H1 (cell line): ENCODE measurements at regions not wholly inside any gene's neighbourhood (a gene's known extent, or its start where the extent isn't known, plus 50 kb on each side); places are given as distances from the start of the nearest gene placed in this dataset.

Experiments
- CTCF ChIA-PET: fragments of 300-600 bp; sonication (Branson Sonifier 250); formaldehyde crosslinking; loops from one replicate; lab custom pipeline; 2021; ENCODE audit not compliant: partially characterized antibody; lab: Charles Lee
- POLR2A ChIA-PET: fragments of 300-600 bp; sonication (Branson Sonifier 250); formaldehyde crosslinking; loops from one replicate; lab custom pipeline; 2021; ENCODE audit warnings: inconsistent platforms; ENCODE audit not compliant: partially characterized antibody; lab: Charles Lee
- DNase-seq, 2 experiments: peaks; one replicate each; pipeline versions ENCODE4 v3.0.0 to v3.0.0-alpha.2; 2010 to 2022; ENCODE audit warnings: low spot score in 2 of 2, low read depth in 1 of 2, mixed read lengths in 1 of 2
- FAIRE-seq: peaks from 2 replicates; lab custom pipeline; 2011; peaks lifted over from hg19 to GRCh38; lab: Jason Lieb, UNC
- H2AFZ ChIP-seq: 2 replicates; pipeline ENCODE4 v1.8.1; 2012; ENCODE audit warnings: low read length, inconsistent platforms
- H2AK5ac ChIP-seq: 2 replicates; pipeline ENCODE4 v1.6.1; 2013; ENCODE audit warnings: low read depth, low read length
- H2BK120ac ChIP-seq: replicated peaks from 2 replicates; pipeline ENCODE3; 2013; ENCODE audit warnings: low read depth, low read length, inconsistent platforms
- H2BK12ac ChIP-seq: 2 replicates; pipeline ENCODE4 v1.6.1; 2013; ENCODE audit warnings: low read depth, low read length
- H2BK15ac ChIP-seq: 2 replicates; pipeline ENCODE4 v1.6.1; 2013; ENCODE audit warnings: low read length
- H2BK20ac ChIP-seq: 2 replicates; pipeline ENCODE4 v1.6.1; 2013; ENCODE audit warnings: low read length
- H2BK5ac ChIP-seq: 2 replicates; pipeline ENCODE4 v1.6.1; 2013; ENCODE audit warnings: low read depth, low read length
- H3K14ac ChIP-seq: 2 replicates; pipeline ENCODE4 v1.6.1; 2013; ENCODE audit warnings: inconsistent platforms; ENCODE audit not compliant: insufficient read length
- H3K18ac ChIP-seq: 2 replicates; pipeline ENCODE4 v1.6.1; 2013; ENCODE audit warnings: low read length; ENCODE audit errors: extremely low read depth
- H3K23ac ChIP-seq: 2 replicates; pipeline ENCODE4 v1.6.1; 2013; ENCODE audit warnings: inconsistent platforms; ENCODE audit not compliant: insufficient read length
- H3K23me2 ChIP-seq: 2 replicates; pipeline ENCODE4 v1.6.1; 2013; ENCODE audit warnings: low read depth, low read length
- H3K27ac ChIP-seq: 2 replicates; pipeline ENCODE4 v1.6.1; 2011; ENCODE audit warnings: low read depth, low read length, inconsistent platforms
- H3K27me3 ChIP-seq, 4 experiments: replicated peaks in 1 of 4; 1 replicate in 1 of 4; 2 replicates in 3 of 4; pipeline versions ENCODE4 v1.6.1 to v1.8.1; 2011 to 2013; ENCODE audit warnings: low read length in 3 of 4, mild to moderate bottlenecking in 3 of 4, inconsistent platforms in 2 of 4, mixed read lengths in 2 of 4, moderate library complexity in 1 of 4; ENCODE audit not compliant: control insufficient read depth in 3 of 4, insufficient read depth in 3 of 4; ENCODE audit errors: extremely low read depth in 1 of 4
- H3K36me3 ChIP-seq, 4 experiments: 2 replicates each; pipeline versions ENCODE4 v1.6.1 to v1.8.1; 2011 to 2013; ENCODE audit warnings: mild to moderate bottlenecking in 4 of 4, low read length in 3 of 4, moderate library complexity in 2 of 4, control low read depth in 1 of 4, inconsistent platforms in 1 of 4; ENCODE audit not compliant: insufficient read depth in 4 of 4, control insufficient read depth in 2 of 4
- H3K4ac ChIP-seq: replicated peaks from 2 replicates; pipeline ENCODE3; 2013; ENCODE audit warnings: low read length, low read depth, mixed read lengths, inconsistent platforms; ENCODE audit not compliant: insufficient read length
- H3K4me1 ChIP-seq, 4 experiments: replicated peaks in 1 of 4; 1 replicate in 1 of 4; 2 replicates in 3 of 4; pipeline versions ENCODE4 v1.6.1 to v1.8.1; 2011 to 2013; ENCODE audit warnings: low read length in 3 of 4, inconsistent platforms in 2 of 4, mixed read lengths in 1 of 4; ENCODE audit not compliant: insufficient read depth in 4 of 4, control insufficient read depth in 3 of 4
- H3K4me2 ChIP-seq, 2 experiments: 2 replicates each; pipeline versions ENCODE4 v1.6.1 to v1.8.1; 2011 to 2013; ENCODE audit warnings: low read depth in 2 of 2, low read length in 2 of 2, control low read depth in 1 of 2, inconsistent platforms in 1 of 2, mild to moderate bottlenecking in 1 of 2; ENCODE audit not compliant: insufficient read depth in 1 of 2
- H3K4me3 ChIP-seq, 4 experiments: fragments of 200-600, 300-600 bp in 1 of 4; sonication (generic), shearing (Covaris generic), sonication (Bioruptor Twin) in 1 of 4; 2 replicates each; pipeline versions ENCODE4 v1.5.1 to v1.8.1; 2011 to 2016; ENCODE audit warnings: low read length in 4 of 4, low read depth in 3 of 4, control low read depth in 2 of 4, inconsistent platforms in 2 of 4, mild to moderate bottlenecking in 2 of 4, mixed read lengths in 1 of 4, moderate library complexity in 1 of 4; ENCODE audit not compliant: insufficient read depth in 2 of 4; ENCODE audit errors: extremely low read depth in 1 of 4
- H3K56ac ChIP-seq: replicated peaks from 2 replicates; pipeline ENCODE3; 2013; ENCODE audit warnings: low read depth, mild to moderate bottlenecking, mixed read lengths, low read length, inconsistent platforms; ENCODE audit not compliant: insufficient read length
- H3K79me1 ChIP-seq: 2 replicates; pipeline ENCODE4 v1.6.1; 2013; ENCODE audit warnings: low read depth, low read length, control low read depth
- H3K79me2 ChIP-seq, 2 experiments: 2 replicates each; pipeline versions ENCODE4 v1.6.1 to v1.8.1; 2012 to 2013; ENCODE audit warnings: low read length in 2 of 2, mild to moderate bottlenecking in 2 of 2, inconsistent platforms in 1 of 2; ENCODE audit not compliant: insufficient read depth in 2 of 2, control insufficient read depth in 1 of 2
- H3K9ac ChIP-seq, 4 experiments: replicated peaks in 1 of 4; 1 replicate in 1 of 4; 2 replicates in 3 of 4; pipeline versions ENCODE4 v1.6.1 to v1.8.1; 2011 to 2013; ENCODE audit warnings: low read depth in 3 of 4, low read length in 3 of 4, control low read depth in 2 of 4, mild to moderate bottlenecking in 2 of 4, moderate library complexity in 2 of 4, inconsistent platforms in 1 of 4; ENCODE audit errors: extremely low read depth in 1 of 4
- H3K9me3 ChIP-seq, 2 experiments: 2 replicates each; pipeline versions ENCODE4 v1.6.1 to v1.8.1; 2012 to 2013; ENCODE audit warnings: mild to moderate bottlenecking in 2 of 2, moderate library complexity in 2 of 2, control low read depth in 1 of 2, inconsistent platforms in 1 of 2, low read depth in 1 of 2, low read length in 1 of 2, mixed read lengths in 1 of 2; ENCODE audit not compliant: insufficient read depth in 2 of 2
- H4K20me1 ChIP-seq, 2 experiments: replicated peaks in 1 of 2; 2 replicates each; pipeline versions ENCODE3 to v1.8.1; 2011 to 2013; ENCODE audit warnings: inconsistent platforms in 2 of 2, low read length in 2 of 2, mild to moderate bottlenecking in 1 of 2; ENCODE audit not compliant: insufficient read depth in 2 of 2, control insufficient read depth in 1 of 2
- H4K5ac ChIP-seq: 2 replicates; pipeline ENCODE4 v1.6.1; 2013; ENCODE audit warnings: low read length, low read depth, mixed read lengths, inconsistent platforms; ENCODE audit not compliant: insufficient read length
- H4K8ac ChIP-seq: 2 replicates; pipeline ENCODE4 v1.8.0; 2013; ENCODE audit warnings: mild to moderate bottlenecking, moderate library complexity, low read length, inconsistent platforms; ENCODE audit not compliant: insufficient read depth; ENCODE audit errors: extremely low read depth
- H4K91ac ChIP-seq: replicated peaks from 2 replicates; pipeline ENCODE3; 2013; ENCODE audit warnings: low read length, mixed read lengths, inconsistent platforms; ENCODE audit not compliant: insufficient read length
- NRF1 ChIP-seq: IDR thresholded peaks from 2 replicates; pipeline ENCODE4 v1.6.1; 2011; ENCODE audit warnings: mild to moderate bottlenecking, low read depth, low read length, improper control_type of control experiment
- SIN3A ChIP-seq, 2 experiments: IDR thresholded peaks in 1 of 2; conservative IDR thresholded peaks in 1 of 2; 2 replicates each; pipeline ENCODE4 v1.6.1; 2011 to 2012; ENCODE audit warnings: low read length in 2 of 2, improper control_type of control experiment in 1 of 2, low read depth in 1 of 2, mild to moderate bottlenecking in 1 of 2
- SIX5 ChIP-seq: IDR thresholded peaks from 2 replicates; pipeline ENCODE4 v1.6.1; 2011; ENCODE audit warnings: mild to moderate bottlenecking, low read depth, low read length
- TBP ChIP-seq: IDR thresholded peaks from 2 replicates; pipeline ENCODE4 v1.6.1; 2011; ENCODE audit warnings: low read depth, low read length, improper control_type of control experiment
- TCF12 ChIP-seq: IDR thresholded peaks from 2 replicates; pipeline ENCODE4 v1.6.1; 2011; ENCODE audit warnings: low read depth, mild to moderate bottlenecking, low read length
- WGBS, 2 experiments: shearing (Covaris generic) in 1 of 2; methylation state at CpG; one replicate each; pipeline versions ENCODE4 v1.1.6 to v1.1.7; 2013 to 2015; ENCODE audit warnings: low lambda C conversion rate in 2 of 2, mixed read lengths in 2 of 2, inconsistent platforms in 1 of 2, low coverage in 1 of 2, missing lambda C conversion rate in 1 of 2; ENCODE audit not compliant: insufficient replicate concordance in 2 of 2, insufficient coverage in 1 of 2, insufficient read length in 1 of 2; ENCODE audit errors: extremely low coverage in 1 of 2, missing lambda C conversion rate in 1 of 2; 5-methylcytosine and 5-hydroxymethylcytosine counted together

GRCh38 chr2:217189747-217190146, 329.9 kb upstream of the TNP1 start:
- CTCF ChIA-PET, result interaction anchor here (0.7 to 0.9 kb wide), 2 partner anchors 24 to 510 kb away, joined by 3 to 4 read pairs; no protein-coding TSS in a partner anchor
- no peak for FAIRE-seq

More at GRCh38 chr2:217189747-217190146, 329.9 kb upstream of the TNP1 start:
- Histone ChIP-seq H3K56ac (no peak overlapping the region), H2AFZ (no peak overlapping the region), H3K4me1 (no peaks in the 10 kb centered on the region), H2BK20ac (no peak overlapping the region), H3K79me1 (no peaks in the 10 kb centered on the region), H4K5ac (no peak overlapping the region), H2BK12ac (no peak overlapping the region), H3K23ac (no peak overlapping the region), H3K27me3 (no peaks in the 10 kb centered on the region), H3K14ac (no peak overlapping the region), H3K23me2 (no peaks in the 10 kb centered on the region), H3K4me3 (no peak overlapping the region), H3K36me3 (no peaks in the 10 kb centered on the region), H3K18ac (no peak overlapping the region), H3K4me2 (no peak overlapping the region), H3K27ac (no peak overlapping the region), H3K9ac (no peak overlapping the region), H2AK5ac (no peak overlapping the region), H2BK120ac (no peak overlapping the region), H3K9me3 (no peaks in the 10 kb centered on the region), H2BK5ac (no peak overlapping the region), H3K4ac (no peak overlapping the region), H3K79me2 (no peaks in the 10 kb centered on the region), H4K20me1 (no peaks in the 10 kb centered on the region), H4K8ac (no peak overlapping the region), H2BK15ac (no peak overlapping the region), H4K91ac (no peak overlapping the region)
- TF ChIP-seq TBP, result no peak
- no peak for TF ChIP-seq NRF1
- TF ChIP-seq SIN3A (conservative IDR thresholded peaks at IDR 0.05 in 1 of 2, IDR thresholded peaks at IDR 0.05 in 1 of 2; ENCODE audit: low read depth in 1 of 2, low read length in 2 of 2), result no peak
- no peak for TF ChIP-seq TCF12
- no peak for TF ChIP-seq SIX5
- WGBS, 2 experiments, result 85% methylated on average over 2 of the region's 2 CpGs; no CpG with 5 or more reads in 1 of the 2 experiments
- POLR2A ChIA-PET, result no interaction called here
- DNase-seq, result no peak
